Thyroid gland (tissue), 4 donors: ENCODE measurements at regions not wholly inside any gene's neighbourhood (a gene's known extent, or its start where the extent isn't known, plus 50 kb on each side); places are given as distances from the start of the nearest gene placed in this dataset.

Experiments used
- DNase-seq, 2 donors: peaks; one replicate each; pipeline ENCODE4 v3.0.0-alpha.2; 2019
- H3K27ac ChIP-seq, 3 donors: fragments of 200-600 bp; sonication (generic); 1 replicate in 2 of 3; 2 replicates in 1 of 3; pipeline ENCODE4 v1.5.1; 2016 to 2019; ENCODE audit warnings: mild to moderate bottlenecking in 1 of 3, moderate library complexity in 1 of 3
- H3K27me3 ChIP-seq: fragments of 200-600 bp; sonication (generic); one replicate; pipeline ENCODE4 v1.5.1; 2019
- H3K36me3 ChIP-seq, 2 donors: fragments of 200-600 bp; sonication (generic); one replicate each; pipeline ENCODE4 v1.5.1; 2016 to 2019
- H3K4me1 ChIP-seq, 2 donors: fragments of 200-600 bp; sonication (generic); one replicate each; pipeline ENCODE4 v1.5.1; 2017 to 2019
- H3K4me3 ChIP-seq, 3 donors: fragments of 200-600 bp; sonication (generic); replicated peaks in 1 of 3; 1 replicate in 2 of 3; 2 replicates in 1 of 3; pipeline ENCODE4 v1.5.1; 2016; ENCODE audit warnings: mild to moderate bottlenecking in 1 of 3
- H3K9me3 ChIP-seq: fragments of 200-600 bp; sonication (generic); one replicate; pipeline ENCODE4 v1.5.1; 2017
- POLR2A ChIP-seq, 2 donors: fragments of 450-650 bp; IDR thresholded peaks; one replicate each; pipeline ENCODE4 v1.6.1; 2017; ENCODE audit warnings: antibody characterized with exemption in 2 of 2, mild to moderate bottlenecking in 2 of 2, moderate library complexity in 1 of 2
- WGBS, 2 donors: methylation state at CpG; one replicate each; pipeline ENCODE4 v1.1.5; 2017; 5-methylcytosine and 5-hydroxymethylcytosine counted together
- intact Hi-C: fragments of 100-400 bp; cut with DNase I; formaldehyde crosslinking; loops from one replicate; pipeline ENCODE4 v1.15.1; 2023
- TF ChIP-seq, protein P1 (sequence below), 6 experiments: fragments of 200-600 bp in 3 of 6; fragments of 450-650 bp in 3 of 6; sonication (generic) in 3 of 6; IDR thresholded peaks; one replicate each; pipeline ENCODE4 v1.5.1; 2016 to 2019; ENCODE audit warnings: antibody characterized with exemption in 6 of 6, mild to moderate bottlenecking in 2 of 6, inconsistent platforms in 1 of 6, moderate library complexity in 1 of 6

DNA sequence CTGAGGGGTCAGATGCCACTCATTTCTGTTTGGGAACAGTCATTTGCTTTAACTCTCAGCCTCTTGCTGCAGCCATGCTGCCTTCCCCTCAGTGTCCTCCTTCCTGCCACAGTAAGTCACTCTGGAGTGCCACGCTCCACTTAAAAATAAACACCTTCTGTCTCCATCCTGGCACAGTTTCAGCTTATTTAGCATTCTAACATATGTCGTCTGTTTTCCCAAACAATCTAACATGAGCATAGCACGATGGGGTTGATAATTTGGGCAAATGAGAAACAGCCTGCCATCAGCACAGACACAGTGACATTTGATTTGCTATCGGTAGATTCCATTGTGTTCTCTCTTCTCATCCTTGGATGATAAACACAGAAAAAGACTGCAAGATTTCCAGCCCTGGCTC, 768.6 kb downstream of the UQCRFS1 start:
- no peaks in the 10 kb centered on the region for H3K9me3 ChIP-seq
- WGBS, 2 donors: 67 to 68% methylated on average over 4 of the region's 4 CpGs
- DNase-seq: no peak
- no peak overlapping the region for H3K4me3 ChIP-seq
- no peak overlapping the region for H3K27ac ChIP-seq
- intact Hi-C loops: no loop called here
- no peaks in the 10 kb centered on the region for H3K4me1 ChIP-seq
- no peaks in the 10 kb centered on the region for H3K36me3 ChIP-seq
- TF ChIP-seq POLR2A (IDR thresholded peaks at IDR 0.05): no peak
- TF ChIP-seq, protein P1, sequence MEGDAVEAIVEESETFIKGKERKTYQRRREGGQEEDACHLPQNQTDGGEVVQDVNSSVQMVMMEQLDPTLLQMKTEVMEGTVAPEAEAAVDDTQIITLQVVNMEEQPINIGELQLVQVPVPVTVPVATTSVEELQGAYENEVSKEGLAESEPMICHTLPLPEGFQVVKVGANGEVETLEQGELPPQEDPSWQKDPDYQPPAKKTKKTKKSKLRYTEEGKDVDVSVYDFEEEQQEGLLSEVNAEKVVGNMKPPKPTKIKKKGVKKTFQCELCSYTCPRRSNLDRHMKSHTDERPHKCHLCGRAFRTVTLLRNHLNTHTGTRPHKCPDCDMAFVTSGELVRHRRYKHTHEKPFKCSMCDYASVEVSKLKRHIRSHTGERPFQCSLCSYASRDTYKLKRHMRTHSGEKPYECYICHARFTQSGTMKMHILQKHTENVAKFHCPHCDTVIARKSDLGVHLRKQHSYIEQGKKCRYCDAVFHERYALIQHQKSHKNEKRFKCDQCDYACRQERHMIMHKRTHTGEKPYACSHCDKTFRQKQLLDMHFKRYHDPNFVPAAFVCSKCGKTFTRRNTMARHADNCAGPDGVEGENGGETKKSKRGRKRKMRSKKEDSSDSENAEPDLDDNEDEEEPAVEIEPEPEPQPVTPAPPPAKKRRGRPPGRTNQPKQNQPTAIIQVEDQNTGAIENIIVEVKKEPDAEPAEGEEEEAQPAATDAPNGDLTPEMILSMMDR (IDR thresholded peaks at IDR 0.05): no peak
- no peaks in the 10 kb centered on the region for H3K27me3 ChIP-seq

DNA sequence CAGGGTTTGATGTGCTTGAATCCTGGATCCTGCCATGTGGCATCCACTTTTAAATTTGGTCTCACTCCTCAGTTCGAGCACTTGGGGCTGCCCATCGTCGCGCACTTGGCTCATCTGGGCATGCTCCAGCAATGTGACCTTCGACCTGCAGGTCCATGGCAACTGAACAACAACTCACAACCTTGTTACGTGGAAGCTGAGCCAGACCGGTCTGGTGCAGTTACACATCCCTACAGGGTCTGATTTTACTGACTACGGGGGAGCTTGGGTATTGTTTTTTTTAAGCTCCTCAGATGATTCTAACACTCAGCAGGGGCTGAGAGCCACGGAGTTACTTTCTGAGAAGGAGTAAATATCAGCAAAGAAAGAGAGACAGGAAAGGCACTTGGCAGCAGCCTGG, 769.6 kb downstream of the UQCRFS1 start:
- TF ChIP-seq, protein P1 (IDR thresholded peaks at IDR 0.05): no peak
- no peak for TF ChIP-seq POLR2A (IDR thresholded peaks at IDR 0.05)
- H3K4me1 ChIP-seq: no peaks in the 10 kb centered on the region
- DNase-seq: no peak
- intact Hi-C loops: no loop called here
- H3K36me3 ChIP-seq: no peaks in the 10 kb centered on the region
- no peaks in the 10 kb centered on the region for H3K9me3 ChIP-seq
- no peak overlapping the region for H3K27ac ChIP-seq
- H3K4me3 ChIP-seq: no peak overlapping the region
- WGBS, 2 donors: 49 to 70% methylated on average over 9 of the region's 9 CpGs
- H3K27me3 ChIP-seq: no peaks in the 10 kb centered on the region

GRCh38 chr19:28437390-28438346, 775.3 kb downstream of the UQCRFS1 start:
- Histone ChIP-seq H3K4me3 (no peak overlapping the region), H3K27me3 (no peaks in the 10 kb centered on the region), H3K9me3 (no peaks in the 10 kb centered on the region), H3K4me1 (no peaks in the 10 kb centered on the region), H3K27ac (no peak overlapping the region), H3K36me3 (no peaks in the 10 kb centered on the region)
- intact Hi-C loops: no loop called here
- no peak for DNase-seq
- 78 to 88% methylated on average over 11 of the region's 11 CpGs for WGBS, 2 donors
- TF ChIP-seq, protein P1 (IDR thresholded peaks at IDR 0.05): no peak
- TF ChIP-seq POLR2A (IDR thresholded peaks at IDR 0.05): no peak

GRCh38 chr19:28436320-28436719, 776.6 kb downstream of the UQCRFS1 start:
- H3K9me3 ChIP-seq: no peaks in the 10 kb centered on the region

More at GRCh38 chr19:28436320-28436719, 776.6 kb downstream of the UQCRFS1 start:
- Histone ChIP-seq H3K4me3 (no peak overlapping the region), H3K4me1 (no peaks in the 10 kb centered on the region), H3K36me3 (no peaks in the 10 kb centered on the region), H3K27me3 (no peaks in the 10 kb centered on the region), H3K27ac (no peak overlapping the region)
- no peak for TF ChIP-seq POLR2A (IDR thresholded peaks at IDR 0.05)
- TF ChIP-seq, protein P1 (IDR thresholded peaks at IDR 0.05): no peak
- intact Hi-C loops: no loop called here
- no peak for DNase-seq
- WGBS, 2 donors: 84 to 91% methylated on average over 4 of the region's 4 CpGs
